ENCODE measurements at regions not wholly inside any gene's neighbourhood (a gene's known extent, or its start where the extent isn't known, plus 50 kb on each side); places are given as distances from the start of the nearest gene placed in this dataset.
A peak's percentile ranks its signal among the peaks of the same experiment; 100 is the strongest.

DNA sequence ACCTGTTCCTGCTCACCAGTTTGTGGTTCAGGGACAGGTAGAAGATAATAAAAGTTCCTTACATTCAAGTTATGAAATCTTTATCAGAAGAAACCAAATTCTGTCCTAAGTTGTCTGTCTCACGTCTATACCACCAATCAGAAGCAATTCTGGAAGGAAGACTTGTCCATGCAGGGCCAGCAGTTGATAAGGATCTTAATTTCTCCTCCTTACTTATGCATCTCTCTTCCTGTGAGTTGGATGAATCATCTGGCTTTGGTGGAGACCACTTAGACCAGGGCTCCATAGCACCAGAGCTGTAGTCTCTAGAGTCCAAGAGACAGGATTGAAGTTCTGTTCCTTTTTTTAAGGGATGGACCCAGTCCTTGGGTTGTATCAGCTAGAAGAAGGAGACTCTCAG lies 106.5 kb downstream of the APOB start:
- no peaks in the 10 kb centered on the region for H3K27me3 ChIP-seq
- H3K27ac ChIP-seq, result no peak overlapping the region
- 64% methylated on average over 1 of the region's 1 CpG; no CpG with 5 or more reads in 1 of the 2 donors for WGBS, 2 donors (ENCODE audit: low coverage in 1 of 2)
- no peak overlapping the region for H3K4me3 ChIP-seq
- ATAC-seq, result no peak
- TF ChIP-seq POLR2AphosphoS5 (IDR thresholded peaks at IDR 0.05) (no peak), POLR2A (IDR thresholded peaks at IDR 0.05) (no peak), EP300 (IDR thresholded peaks at IDR 0.05) (no peak)
- TF ChIP-seq, protein P1, sequence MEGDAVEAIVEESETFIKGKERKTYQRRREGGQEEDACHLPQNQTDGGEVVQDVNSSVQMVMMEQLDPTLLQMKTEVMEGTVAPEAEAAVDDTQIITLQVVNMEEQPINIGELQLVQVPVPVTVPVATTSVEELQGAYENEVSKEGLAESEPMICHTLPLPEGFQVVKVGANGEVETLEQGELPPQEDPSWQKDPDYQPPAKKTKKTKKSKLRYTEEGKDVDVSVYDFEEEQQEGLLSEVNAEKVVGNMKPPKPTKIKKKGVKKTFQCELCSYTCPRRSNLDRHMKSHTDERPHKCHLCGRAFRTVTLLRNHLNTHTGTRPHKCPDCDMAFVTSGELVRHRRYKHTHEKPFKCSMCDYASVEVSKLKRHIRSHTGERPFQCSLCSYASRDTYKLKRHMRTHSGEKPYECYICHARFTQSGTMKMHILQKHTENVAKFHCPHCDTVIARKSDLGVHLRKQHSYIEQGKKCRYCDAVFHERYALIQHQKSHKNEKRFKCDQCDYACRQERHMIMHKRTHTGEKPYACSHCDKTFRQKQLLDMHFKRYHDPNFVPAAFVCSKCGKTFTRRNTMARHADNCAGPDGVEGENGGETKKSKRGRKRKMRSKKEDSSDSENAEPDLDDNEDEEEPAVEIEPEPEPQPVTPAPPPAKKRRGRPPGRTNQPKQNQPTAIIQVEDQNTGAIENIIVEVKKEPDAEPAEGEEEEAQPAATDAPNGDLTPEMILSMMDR (IDR thresholded peaks at IDR 0.05), result no peak
- H3K36me3 ChIP-seq, result no peaks in the 10 kb centered on the region
- peaks cover 3 to 14% (median 4%) of the 10 kb centered on the region in 3 donors for H3K4me1 ChIP-seq
- no peaks in the 10 kb centered on the region for H3K9me3 ChIP-seq

DNA sequence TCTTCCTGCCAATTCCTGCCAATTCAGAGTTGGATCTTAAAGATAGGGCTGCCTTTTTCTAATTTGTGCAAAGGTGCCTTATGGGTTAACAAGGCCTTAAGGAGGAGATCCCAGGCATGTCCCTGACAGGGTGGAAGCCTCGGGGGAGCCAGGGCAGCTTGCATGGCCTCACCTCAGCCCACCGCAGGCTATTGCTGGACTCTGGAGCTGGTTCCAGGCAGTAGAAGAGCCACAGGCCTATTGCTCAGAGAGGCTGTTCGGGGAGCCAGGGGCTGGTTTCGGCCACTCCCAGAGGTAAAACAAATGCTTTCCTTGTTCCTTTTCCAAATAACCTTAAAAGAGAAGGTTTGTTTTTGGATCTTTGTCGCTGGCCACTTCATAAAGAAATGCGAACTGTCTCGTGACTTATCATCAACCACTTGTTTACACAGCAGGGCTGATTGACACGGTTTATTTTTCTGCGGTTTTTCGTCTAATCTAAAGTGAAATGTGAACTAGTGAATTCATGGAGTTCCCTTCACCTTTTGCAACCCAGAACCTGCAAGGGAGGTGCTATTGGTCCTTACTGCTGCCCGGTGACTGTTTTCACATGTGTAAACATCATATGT lies 108.6 kb downstream of the APOB start:
- no peak for ATAC-seq
- H3K9me3 ChIP-seq, result no peaks in the 10 kb centered on the region
- no peak for TF ChIP-seq EP300 (IDR thresholded peaks at IDR 0.05)
- no peak for TF ChIP-seq POLR2A (IDR thresholded peaks at IDR 0.05)
- TF ChIP-seq, protein P1 (IDR thresholded peaks at IDR 0.05), result no peak
- H3K27me3 ChIP-seq, result no peaks in the 10 kb centered on the region
- 73 to 100% methylated on average over 1 to 6 of the region's 11 CpGs for WGBS, 2 donors (ENCODE audit: low coverage in 1 of 2)
- no peak overlapping the region for H3K4me3 ChIP-seq
- no peak overlapping the region for H3K27ac ChIP-seq
- H3K36me3 ChIP-seq, result no peaks in the 10 kb centered on the region
- H3K4me1 ChIP-seq, result peaks cover 7 to 30% (median 13%) of the 10 kb centered on the region in 3 donors

DNA sequence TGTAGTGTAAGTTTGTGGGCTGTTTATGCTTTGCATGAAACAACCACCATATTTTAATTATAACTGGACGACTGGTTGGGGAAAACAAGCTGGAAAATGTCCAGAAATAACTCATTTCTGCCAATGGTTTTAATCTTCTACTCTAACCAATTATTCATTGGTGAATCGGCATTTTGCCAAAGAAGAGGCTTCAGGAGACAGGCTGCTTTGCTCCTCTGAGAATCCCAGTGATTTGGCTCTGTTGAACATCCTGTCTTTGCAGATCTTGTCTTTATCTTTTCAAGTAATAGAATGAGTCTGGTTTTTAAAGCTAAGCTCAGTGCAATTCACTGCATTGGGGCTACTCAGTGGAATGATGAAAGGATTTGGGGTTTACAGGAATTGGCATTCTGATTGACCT lies 109.6 kb downstream of the APOB start:
- H3K4me3 ChIP-seq, result no peak overlapping the region
- H3K27ac ChIP-seq, result peak overlapping the region in 1 of 4 donors; percentile 12
- TF ChIP-seq POLR2AphosphoS5 (IDR thresholded peaks at IDR 0.05), result no peak
- TF ChIP-seq EP300 (IDR thresholded peaks at IDR 0.05), result no peak
- TF ChIP-seq, protein P1 (IDR thresholded peaks at IDR 0.05), result no peak
- no peaks in the 10 kb centered on the region for H3K9me3 ChIP-seq
- 36 to 41% methylated on average over 2 of the region's 2 CpGs for WGBS, 2 donors (ENCODE audit: low coverage in 1 of 2)
- H3K36me3 ChIP-seq, result no peaks in the 10 kb centered on the region
- H3K4me1 ChIP-seq, result peaks cover 7 to 32% (median 13%) of the 10 kb centered on the region in 3 donors
- no peak for ATAC-seq
- H3K27me3 ChIP-seq, result no peaks in the 10 kb centered on the region

DNA sequence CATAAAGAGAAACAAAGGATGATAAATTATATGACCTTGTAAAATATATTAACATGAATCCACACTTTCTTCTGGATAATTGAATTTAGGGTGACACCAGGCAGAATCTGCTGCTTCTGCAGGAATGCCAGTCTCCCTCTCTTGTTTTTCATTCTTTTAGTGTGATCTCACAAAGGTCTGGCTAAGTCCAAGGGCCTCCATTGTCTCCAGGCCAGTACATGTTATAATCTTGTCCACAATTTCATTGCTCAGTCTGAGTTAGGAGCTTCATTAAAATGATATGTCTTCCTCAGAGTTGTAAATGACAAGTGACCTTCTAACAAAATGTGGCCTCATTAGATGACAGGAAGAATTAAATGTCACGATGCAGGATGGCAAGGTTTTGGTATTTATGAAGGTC lies 110.2 kb downstream of the APOB start:
- WGBS, 2 donors (ENCODE audit: low coverage in 1 of 2), result 17 to 31% methylated on average over 1 of the region's 1 CpG
- Histone ChIP-seq H3K4me3 (no peak overlapping the region), H3K27ac (peak overlapping the region in 1 of 4 donors; percentile 12), H3K9me3 (no peaks in the 10 kb centered on the region), H3K27me3 (no peaks in the 10 kb centered on the region), H3K4me1 (peaks cover 7 to 32% (median 13%) of the 10 kb centered on the region in 3 donors), H3K36me3 (no peaks in the 10 kb centered on the region)
- no peak for ATAC-seq
- TF ChIP-seq, protein P1 (IDR thresholded peaks at IDR 0.05), result no peak
- TF ChIP-seq POLR2AphosphoS5 (IDR thresholded peaks at IDR 0.05) (no peak), EP300 (IDR thresholded peaks at IDR 0.05) (no peak), POLR2A (IDR thresholded peaks at IDR 0.05) (no peak)

DNA sequence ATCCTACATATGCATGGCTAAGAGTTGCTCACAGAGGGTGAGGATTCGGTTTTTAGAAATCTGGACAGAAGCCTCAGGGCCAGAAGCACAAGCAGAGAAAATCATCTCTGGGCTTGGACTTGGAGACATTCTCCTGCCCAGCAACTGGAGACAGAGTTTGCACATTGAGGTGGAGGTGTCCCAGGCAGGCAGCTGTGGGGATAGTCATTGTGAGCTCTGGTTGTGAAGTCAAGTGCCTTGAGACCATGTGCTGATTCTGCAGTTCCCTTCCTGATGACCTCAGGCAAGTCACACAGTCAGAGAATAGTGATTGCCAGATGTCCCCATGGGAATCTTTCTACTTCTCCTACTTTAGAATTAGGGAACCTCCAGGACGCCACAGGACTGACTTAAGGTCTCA lies 108.4 kb upstream of the LDAH start:
- no peak for TF ChIP-seq POLR2AphosphoS5 (IDR thresholded peaks at IDR 0.05)
- Histone ChIP-seq H3K4me1 (peaks cover 7 to 32% (median 13%) of the 10 kb centered on the region in 3 donors), H3K27ac (peak overlapping the region in 3 of 4 donors; percentile 34 to 65 (median 36)), H3K9me3 (peaks cover 0 to 6% (median 0%) of the 10 kb centered on the region in 3 donors), H3K27me3 (no peaks in the 10 kb centered on the region), H3K4me3 (no peak overlapping the region), H3K36me3 (no peaks in the 10 kb centered on the region)
- 78% methylated on average over 1 of the region's 2 CpGs; no CpG with 5 or more reads in 1 of the 2 donors for WGBS, 2 donors (ENCODE audit: low coverage in 1 of 2)
- ATAC-seq, result peak; percentile 11

Measured in gastroesophageal sphincter (tissue), 4 donors.